Tongue (tissue), 1 donor: ENCODE measurements at regions not wholly inside any gene's neighbourhood (a gene's known extent, or its start where the extent isn't known, plus 50 kb on each side); places are given as distances from the start of the nearest gene placed in this dataset.
A peak's percentile ranks its signal among the peaks of the same experiment; 100 is the strongest.
"Not testable (repeated sequence)": the region's sequence is repeated elsewhere in the genome, so short reads cannot be mapped to it uniquely, and the experiment has no call there.

Experiments
- DNase-seq: peaks from one replicate; pipeline ENCODE4 v3.0.0-alpha.2; 2015

DNA sequence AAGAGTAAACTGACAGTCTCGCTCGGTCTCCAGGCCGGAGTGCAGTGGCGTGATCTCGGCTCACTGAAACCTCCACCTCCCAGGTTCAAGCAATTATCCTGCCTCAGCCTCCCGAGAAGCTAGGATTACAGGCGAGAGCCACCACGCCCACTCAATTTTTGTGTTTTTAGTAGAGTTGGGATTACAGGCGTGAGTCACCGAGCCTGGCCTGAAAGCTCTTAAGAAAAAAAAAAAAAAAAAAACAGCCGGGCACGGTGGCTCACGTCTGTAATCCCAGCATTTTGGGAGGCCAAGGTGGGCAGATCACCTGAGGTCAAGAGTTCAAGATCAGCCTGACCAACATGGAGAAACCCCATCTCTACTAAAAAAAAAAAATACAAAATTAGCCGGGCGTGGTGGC, 55.3 kb upstream of the THOC2 start:
- not testable (repeated sequence) for DNase-seq

- DNase-seq, result no peak
Measured at GRCh38 chrX:123788744-123789143, 55.9 kb upstream of the THOC2 start.

- no peak for DNase-seq
Measured at GRCh38 chrX:123797543-123798447, 62.1 kb upstream of the XIAP start.

DNA sequence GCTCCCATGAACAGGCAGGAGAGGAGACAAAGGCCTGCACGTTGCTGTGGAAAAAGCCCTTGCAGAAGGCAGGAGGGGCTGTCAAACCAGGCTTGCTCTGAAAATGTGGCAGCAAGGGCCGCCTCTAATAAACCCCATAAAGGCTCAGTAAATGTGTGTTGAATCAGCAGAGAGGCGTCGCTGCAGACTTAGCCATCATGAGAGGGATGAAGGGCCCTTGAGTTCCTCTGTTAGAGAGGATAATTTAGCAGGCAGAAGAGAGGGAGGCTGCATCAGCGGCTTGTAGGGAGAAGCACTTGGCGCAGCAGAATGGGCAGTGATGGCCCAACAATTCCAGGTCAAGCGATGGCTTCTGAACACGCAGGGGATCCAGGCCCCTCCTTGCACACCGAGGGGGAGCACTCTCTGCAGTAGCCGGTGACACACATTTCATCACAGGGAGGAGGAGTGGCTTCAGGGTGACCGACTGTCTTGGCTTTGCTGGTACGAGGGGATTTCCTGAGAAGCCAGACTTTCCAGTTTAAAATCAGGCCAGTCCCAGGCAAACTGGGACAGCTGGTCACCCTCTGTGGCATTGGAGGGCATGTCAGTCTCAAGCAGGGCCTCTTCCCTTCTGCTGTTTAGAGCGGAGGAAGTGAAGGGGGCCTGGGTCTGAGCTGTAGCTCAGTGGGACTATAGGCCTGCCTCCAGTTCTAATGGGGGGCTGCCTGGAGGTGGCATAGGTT, 61.0 kb upstream of the XIAP start:
- not testable (repeated sequence) for DNase-seq

DNA sequence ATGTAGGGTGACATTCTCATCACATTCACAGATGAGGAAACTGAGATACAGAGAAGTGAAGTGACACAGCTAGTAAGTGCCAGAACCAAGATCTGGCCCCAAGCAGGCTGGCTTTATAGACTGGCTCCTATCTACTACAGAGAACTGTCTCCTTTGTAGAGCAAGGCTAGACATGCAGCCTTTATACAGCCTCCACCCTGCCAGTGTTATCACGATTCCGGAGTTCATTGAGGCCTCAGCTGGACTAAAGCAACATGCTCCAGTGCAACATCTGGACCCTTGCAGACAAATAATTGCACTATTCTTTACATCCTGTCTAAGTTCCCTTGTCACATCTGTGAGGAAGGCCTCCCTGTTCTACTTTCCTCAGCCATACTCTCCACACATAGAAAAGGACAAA, 58.0 kb upstream of the XIAP start:
- no peak for DNase-seq

DNA sequence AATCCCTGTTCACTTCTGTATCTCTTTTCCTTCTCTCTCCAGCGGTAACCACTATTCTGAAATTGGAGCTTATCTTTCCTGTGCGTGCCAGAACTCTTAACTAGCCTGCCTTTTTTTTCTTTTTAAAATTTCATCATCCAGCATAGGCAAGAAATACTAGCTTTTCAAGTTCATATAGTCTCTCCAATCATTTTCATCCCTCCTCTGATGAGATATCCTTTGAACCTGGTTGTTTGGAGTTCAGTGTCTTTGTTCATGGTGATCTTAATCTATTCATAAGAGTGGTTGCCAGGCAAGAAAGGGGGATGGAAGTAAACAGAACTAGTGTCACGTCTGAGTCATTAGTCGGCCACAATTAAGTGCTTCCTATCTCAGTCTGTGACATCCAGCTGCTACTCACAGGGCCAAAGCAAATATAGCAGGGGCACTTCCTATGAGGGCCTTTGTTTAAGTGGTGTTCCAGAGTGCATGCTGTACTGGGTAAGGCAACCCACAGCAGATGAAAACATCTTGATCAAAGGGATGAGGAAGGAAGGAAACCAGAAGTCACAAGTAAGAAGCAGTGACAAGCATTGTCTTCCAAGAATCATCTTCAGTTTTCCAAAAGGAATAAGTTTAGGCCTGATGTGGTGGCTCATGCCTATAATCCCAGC, 56.4 kb upstream of the XIAP start:
- DNase-seq, result peak; percentile 31

DNA sequence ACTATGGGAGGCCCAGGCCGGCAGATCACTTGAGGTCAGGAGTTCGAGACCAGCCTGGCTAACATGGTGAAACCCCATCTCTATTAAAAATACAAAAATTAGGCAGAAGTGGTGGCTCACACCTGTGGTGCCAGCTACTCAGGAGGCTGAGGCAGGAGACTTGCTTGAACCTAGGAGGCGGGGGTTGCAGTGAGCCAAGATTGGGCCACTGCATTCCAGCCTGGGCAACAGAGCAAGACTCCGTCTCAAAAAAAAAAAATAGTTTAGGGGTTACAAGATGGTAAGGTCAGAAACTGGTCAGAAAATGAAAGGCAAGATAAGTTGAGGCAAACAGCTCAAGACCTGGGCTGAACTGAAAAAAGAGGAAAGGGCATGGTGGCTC, 55.9 kb upstream of the XIAP start:
- not testable (repeated sequence) for DNase-seq

- DNase-seq, result no peak
Measured at GRCh38 chrX:123807835-123808416, 51.9 kb upstream of the XIAP start.

DNA sequence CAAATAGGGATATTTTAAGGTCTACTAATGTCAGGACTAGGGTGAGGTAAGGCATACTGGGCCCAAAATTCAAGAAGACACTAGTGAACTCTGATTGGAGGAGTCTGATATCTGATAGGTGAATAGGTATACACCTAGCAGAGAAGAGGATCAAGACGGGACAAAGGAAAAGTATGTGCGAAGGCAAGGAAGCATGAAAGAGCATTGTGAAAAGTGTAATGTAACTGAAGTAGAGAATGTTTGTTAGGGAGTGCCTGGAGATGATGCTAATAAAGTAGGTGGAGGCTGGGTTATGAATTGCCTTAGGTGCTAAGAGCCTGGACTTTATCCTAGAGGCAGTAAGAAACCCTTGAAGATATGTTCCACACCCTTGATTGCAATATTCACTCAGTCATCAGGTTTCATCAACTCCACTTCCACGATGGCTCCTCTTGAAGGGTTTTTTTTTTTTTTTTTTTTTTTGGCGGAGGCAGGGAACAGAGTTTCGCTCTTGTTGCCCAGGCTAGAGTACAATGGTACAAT, 49.9 kb upstream of the XIAP start:
- no peak for DNase-seq
